ENCODE measurements at regions not wholly inside any gene's neighbourhood (a gene's known extent, or its start where the extent isn't known, plus 50 kb on each side); places are given as distances from the start of the nearest gene placed in this dataset.

DNA sequence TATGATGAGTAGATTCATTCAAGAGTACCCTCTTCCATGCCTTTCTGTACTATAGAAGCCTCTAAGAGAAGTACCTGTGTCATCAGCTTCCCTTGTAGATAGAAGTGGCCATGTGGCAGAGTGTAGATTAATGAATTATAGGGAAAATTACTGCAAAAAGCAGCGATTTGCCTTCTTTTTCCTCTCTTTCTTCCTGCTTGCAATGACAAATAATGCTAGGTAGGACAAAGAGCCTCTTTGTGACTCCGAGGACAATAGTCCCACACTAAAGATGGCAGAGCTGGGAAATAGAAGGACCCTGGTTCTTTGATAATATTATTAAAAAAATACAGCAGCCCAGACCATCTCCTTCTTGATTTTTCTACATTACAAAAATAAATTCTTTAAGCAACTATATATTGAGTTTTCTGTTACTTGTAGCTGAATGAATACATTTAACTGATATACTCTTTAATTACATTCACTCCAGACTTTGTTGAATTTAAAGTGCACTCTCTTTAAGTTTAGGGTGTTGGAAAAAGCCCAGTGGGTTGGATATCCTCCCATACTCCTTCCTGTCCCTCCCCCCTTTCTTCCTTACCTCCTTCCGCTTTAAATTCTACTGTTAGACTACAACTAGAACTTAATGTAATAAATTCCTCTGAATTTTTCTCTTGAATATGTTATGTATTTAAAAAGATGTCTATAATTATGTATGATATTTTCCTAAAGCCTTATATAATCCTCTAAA, 198.2 kb upstream of the APP start:
- Mint-ChIP-seq H3K4me3 (no peak overlapping the region), H3K4me1 (peaks cover 4% of the 10 kb centered on the region; the same call in 2 of the 3 replicates), H3K27me3 (ENCODE audit: insufficient read depth, low read depth, poor library complexity) (no peaks in the 10 kb centered on the region), H3K9me3 (no peaks in the 10 kb centered on the region), H3K27ac (no peak overlapping the region), H3K36me3 (ENCODE audit: low read depth) (no peaks in the 10 kb centered on the region)
- Histone ChIP-seq H3K4me3 (no peak overlapping the region), H2AFZ (no peak overlapping the region), H3K36me3 (ENCODE audit: insufficient read depth) (no peaks in the 10 kb centered on the region), H3F3A (replicated peaks; ENCODE audit: low read depth) (no peaks in the 10 kb centered on the region), H4K20me1 (replicated peaks; ENCODE audit: insufficient read depth) (no peaks in the 10 kb centered on the region), H3K27ac (ENCODE audit: low read depth) (no peak overlapping the region), H3K4me2 (no peak overlapping the region), H3K27me3 (ENCODE audit: insufficient read depth) (no peaks in the 10 kb centered on the region), H3K9me2 (ENCODE audit: insufficient read depth) (peaks cover 8% of the 10 kb centered on the region), H3K79me2 (replicated peaks; ENCODE audit: insufficient read depth) (no peaks in the 10 kb centered on the region), H3K4me1 (ENCODE audit: insufficient read depth) (peaks cover 4% of the 10 kb centered on the region; the same call in 1 of the 2 replicates)
- TF ChIP-seq CTCF (conservative IDR thresholded peaks at IDR 0.05; ENCODE audit: low read depth in 2 of 2) (no peak), CREB1 (CRISPR knock-in tag; IDR thresholded peaks at IDR 0.05; ENCODE audit: low read depth) (no peak), POLR2AphosphoS5 (IDR thresholded peaks at IDR 0.05; ENCODE audit: low read depth) (no peak), ETS1 (IDR thresholded peaks at IDR 0.05) (no peak), NANOG (IDR thresholded peaks at IDR 0.05; ENCODE audit: borderline replicate concordance) (no peak), REST (IDR thresholded peaks at IDR 0.05; ENCODE audit: unreplicated experiment) (no peak), ZNF331 (CRISPR knock-in tag; IDR thresholded peaks at IDR 0.05; ENCODE audit: low read depth) (no peak), ZNF114 (CRISPR knock-in tag; IDR thresholded peaks at IDR 0.05) (no peak), EZH2phosphoT487 (IDR thresholded peaks at IDR 0.05; ENCODE audit: unreplicated experiment) (no peak), JUNB (IDR thresholded peaks at IDR 0.05; ENCODE audit: unreplicated experiment) (no peak), STAT1 (IDR thresholded peaks at IDR 0.05; ENCODE audit: unreplicated experiment) (no peak), EZH2 (IDR thresholded peaks at IDR 0.05; ENCODE audit: low read depth, unreplicated experiment) (no peak)
- TF ChIP-seq, protein P1, sequence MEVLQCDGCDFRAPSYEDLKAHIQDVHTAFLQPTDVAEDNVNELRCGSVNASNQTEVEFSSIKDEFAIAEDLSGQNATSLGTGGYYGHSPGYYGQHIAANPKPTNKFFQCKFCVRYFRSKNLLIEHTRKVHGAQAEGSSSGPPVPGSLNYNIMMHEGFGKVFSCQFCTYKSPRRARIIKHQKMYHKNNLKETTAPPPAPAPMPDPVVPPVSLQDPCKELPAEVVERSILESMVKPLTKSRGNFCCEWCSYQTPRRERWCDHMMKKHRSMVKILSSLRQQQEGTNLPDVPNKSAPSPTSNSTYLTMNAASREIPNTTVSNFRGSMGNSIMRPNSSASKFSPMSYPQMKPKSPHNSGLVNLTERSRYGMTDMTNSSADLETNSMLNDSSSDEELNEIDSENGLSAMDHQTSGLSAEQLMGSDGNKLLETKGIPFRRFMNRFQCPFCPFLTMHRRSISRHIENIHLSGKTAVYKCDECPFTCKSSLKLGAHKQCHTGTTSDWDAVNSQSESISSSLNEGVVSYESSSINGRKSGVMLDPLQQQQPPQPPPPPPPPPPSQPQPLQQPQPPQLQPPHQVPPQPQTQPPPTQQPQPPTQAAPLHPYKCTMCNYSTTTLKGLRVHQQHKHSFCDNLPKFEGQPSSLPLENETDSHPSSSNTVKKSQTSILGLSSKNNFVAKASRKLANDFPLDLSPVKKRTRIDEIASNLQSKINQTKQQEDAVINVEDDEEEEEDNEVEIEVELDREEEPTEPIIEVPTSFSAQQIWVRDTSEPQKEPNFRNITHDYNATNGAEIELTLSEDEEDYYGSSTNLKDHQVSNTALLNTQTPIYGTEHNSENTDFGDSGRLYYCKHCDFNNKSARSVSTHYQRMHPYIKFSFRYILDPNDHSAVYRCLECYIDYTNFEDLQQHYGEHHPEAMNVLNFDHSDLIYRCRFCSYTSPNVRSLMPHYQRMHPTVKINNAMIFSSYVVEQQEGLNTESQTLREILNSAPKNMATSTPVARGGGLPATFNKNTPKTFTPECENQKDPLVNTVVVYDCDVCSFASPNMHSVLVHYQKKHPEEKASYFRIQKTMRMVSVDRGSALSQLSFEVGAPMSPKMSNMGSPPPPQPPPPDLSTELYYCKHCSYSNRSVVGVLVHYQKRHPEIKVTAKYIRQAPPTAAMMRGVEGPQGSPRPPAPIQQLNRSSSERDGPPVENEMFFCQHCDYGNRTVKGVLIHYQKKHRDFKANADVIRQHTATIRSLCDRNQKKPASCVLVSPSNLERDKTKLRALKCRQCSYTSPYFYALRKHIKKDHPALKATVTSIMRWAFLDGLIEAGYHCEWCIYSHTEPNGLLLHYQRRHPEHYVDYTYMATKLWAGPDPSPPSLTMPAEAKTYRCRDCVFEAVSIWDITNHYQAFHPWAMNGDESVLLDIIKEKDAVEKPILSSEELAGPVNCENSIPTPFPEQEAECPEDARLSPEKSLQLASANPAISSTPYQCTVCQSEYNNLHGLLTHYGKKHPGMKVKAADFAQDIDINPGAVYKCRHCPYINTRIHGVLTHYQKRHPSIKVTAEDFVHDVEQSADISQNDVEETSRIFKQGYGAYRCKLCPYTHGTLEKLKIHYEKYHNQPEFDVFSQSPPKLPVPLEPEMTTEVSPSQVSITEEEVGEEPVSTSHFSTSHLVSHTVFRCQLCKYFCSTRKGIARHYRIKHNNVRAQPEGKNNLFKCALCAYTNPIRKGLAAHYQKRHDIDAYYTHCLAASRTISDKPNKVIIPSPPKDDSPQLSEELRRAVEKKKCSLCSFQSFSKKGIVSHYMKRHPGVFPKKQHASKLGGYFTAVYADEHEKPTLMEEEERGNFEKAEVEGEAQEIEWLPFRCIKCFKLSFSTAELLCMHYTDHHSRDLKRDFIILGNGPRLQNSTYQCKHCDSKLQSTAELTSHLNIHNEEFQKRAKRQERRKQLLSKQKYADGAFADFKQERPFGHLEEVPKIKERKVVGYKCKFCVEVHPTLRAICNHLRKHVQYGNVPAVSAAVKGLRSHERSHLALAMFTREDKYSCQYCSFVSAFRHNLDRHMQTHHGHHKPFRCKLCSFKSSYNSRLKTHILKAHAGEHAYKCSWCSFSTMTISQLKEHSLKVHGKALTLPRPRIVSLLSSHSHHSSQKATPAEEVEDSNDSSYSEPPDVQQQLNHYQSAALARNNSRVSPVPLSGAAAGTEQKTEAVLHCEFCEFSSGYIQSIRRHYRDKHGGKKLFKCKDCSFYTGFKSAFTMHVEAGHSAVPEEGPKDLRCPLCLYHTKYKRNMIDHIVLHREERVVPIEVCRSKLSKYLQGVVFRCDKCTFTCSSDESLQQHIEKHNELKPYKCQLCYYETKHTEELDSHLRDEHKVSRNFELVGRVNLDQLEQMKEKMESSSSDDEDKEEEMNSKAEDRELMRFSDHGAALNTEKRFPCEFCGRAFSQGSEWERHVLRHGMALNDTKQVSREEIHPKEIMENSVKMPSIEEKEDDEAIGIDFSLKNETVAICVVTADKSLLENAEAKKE (CRISPR knock-in tag; IDR thresholded peaks at IDR 0.05): no peak
- ATAC-seq (no peak), DNase-seq (ENCODE audit: low spot score) (no peak)

Data from GM23338 (cell line).